Stimulated activated CD4-positive, alpha-beta T cell treated with anti-CD3 and anti-CD28 coated beads, Interleukin-1b, Interleukin-23, amount 100 ng/mL, for 1 hour (primary cell): ENCODE measurements at regions not wholly inside any gene's neighbourhood (a gene's known extent, or its start where the extent isn't known, plus 50 kb on each side); places are given as distances from the start of the nearest gene placed in this dataset.
"Not testable (repeated sequence)": the region's sequence is repeated elsewhere in the genome, so short reads cannot be mapped to it uniquely, and the experiment has no call there.

Source experiments
- DNase-seq, 2 donors: peaks; one replicate each; pipeline ENCODE4 v3.0.0-alpha.2; 2020; ENCODE audit warnings: low read depth in 2 of 2

DNA sequence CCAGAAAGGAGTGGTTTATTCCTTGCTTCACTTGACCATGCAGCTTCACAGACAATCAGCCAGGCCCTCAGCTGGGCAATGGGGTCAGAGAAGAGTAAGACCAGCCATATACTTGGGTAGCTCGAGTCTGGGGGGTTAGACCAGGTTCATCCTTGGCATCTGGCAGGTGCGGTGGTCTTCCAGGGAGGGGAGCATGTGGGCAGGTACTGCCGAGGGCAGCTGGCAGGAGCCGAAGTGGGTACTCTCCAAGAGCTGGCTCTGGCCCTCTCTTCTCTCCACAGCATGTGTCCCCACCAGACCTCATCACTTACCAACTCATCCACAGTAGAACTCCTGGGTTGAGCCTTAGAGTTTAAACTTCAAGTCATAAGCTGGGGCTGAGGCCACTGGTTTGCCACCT is 156.8 kb downstream of the FOXD2 start:
- DNase-seq, result no peak

- no peak for DNase-seq
Measured at GRCh38 chr1:47596328-47596727, 158.5 kb downstream of the FOXD2 start.

GRCh38 chr1:47598357-47598756 is 160.5 kb downstream of the FOXD2 start:
- DNase-seq, result no peak

DNA sequence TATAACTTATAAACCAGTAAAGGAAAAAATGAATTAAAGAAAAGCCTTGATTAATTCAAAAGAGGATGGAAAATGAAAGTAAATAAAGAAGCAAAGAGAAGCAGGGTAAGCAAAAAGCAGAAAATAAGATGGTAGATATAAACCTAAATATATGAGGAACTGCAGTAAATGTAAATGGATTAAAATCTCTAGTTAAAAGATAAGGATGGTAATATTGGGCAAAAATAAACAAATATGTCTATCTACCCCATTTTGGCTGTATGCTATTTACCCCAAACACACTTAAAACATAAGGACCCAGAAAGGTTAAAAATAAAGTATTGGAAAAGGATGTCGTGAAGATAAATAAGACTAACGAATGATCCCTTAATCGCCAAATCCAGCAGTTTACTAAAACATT is 161.9 kb downstream of the FOXD2 start:
- DNase-seq, result no peak

GRCh38 chr1:47602491-47602890 is 164.6 kb downstream of the FOXD2 start:
- not testable (repeated sequence) for DNase-seq

DNA sequence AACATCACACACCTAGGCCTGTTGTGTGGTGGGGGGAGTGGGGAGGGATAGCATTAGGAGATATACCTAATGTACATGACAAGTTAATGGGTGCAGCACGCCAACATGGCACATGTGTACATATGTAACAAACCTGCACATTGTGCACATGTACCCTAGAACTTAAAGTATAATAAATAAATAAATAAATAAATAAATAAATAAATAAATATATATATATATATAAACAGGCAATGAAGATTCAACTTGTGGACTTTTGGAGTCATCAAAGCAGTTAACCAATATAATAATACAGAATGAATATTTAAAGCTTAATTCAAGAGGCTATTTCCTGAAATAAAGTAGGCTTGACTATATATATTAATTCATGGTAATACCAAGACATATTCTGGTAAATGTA is 167.0 kb downstream of the FOXD2 start:
- DNase-seq, result not testable (repeated sequence)

DNA sequence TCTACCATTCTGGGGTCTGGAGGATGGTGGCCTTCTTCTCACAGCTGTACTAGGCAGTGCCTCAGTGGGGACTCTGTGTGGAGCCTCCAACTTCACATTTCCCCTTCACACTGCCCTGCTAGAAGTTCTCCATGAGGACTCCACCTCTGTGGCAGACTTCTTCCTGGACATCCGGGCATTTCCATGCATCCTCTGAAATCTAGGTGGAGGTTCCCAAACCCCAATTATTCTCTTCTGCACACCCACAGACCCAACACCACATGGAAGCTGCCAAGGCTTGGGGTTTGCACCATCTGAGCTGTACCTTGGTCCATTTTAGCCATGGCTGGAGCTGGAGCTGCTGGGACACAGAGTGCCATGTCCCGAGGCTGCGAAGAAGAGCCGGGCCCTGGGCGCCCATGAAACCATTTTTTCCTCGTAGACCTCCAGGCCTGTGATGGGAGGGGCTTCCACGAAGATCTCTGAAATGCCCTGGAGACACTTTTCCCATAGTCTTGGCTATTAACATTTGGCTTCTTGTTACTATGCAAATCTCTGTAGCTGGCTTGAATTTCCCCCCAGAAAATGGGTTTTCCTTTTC is 170.5 kb downstream of the FOXD2 start:
- no peak for DNase-seq

DNA sequence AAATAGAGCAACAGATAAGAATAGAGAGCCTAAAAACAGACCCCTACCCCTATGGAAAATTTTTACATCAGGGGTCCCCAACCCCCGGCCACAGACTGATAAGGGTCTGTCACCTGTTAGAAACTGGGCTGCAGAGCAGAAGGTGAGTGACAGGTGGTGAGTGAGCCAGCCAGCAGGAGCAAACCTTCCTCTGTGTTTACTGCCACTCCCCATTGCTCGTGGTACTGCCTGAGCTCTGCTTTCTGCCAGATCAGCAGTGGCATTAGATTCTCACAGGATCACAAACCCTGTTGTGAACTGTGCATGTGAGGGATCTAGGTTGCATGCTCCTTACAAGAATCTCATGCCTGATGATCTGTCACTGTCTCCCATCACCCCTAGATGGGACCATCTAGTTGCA is 174.1 kb downstream of the FOXD2 start:
- no peak for DNase-seq

DNA sequence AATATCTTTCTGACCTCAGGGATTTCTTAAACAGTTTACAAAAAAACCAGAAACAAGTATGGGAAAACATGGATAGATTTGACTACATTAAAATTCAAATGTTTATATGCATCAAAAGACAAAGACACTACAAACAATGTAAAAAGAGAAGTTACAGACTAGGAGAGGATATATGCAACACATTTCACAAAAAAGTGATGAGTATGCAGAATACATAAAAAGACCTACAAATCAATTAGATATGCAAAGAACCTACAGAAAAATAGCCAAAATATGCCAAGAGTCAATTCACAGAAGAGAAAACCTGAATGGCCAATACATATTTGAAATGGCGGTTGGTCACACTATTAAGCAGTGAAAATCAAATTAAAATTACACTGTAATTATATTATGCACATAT is 175.0 kb downstream of the FOXD2 start:
- no peak for DNase-seq

- no peak for DNase-seq
Measured at GRCh38 chr1:47616036-47616435, 178.2 kb downstream of the FOXD2 start.

DNA sequence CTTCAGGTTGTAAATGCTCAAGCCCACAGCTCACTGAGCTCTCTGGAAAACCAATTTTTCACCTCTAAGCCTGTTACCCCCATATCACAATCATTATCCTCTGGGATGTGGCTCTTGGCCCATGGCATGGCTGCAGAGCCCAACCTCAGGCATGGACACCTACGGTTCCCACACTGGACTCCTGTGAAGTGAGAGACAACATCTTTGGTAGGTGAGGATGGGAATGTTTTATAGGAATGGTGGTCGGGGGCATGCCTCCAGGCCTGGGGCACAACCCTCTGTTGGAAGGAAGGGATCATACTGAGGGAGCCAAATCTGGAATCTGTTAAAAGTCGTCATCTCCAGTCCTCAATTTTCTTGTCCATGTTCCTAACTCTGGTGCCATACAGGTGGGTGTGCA is 179.1 kb downstream of the FOXD2 start:
- no peak for DNase-seq

DNA sequence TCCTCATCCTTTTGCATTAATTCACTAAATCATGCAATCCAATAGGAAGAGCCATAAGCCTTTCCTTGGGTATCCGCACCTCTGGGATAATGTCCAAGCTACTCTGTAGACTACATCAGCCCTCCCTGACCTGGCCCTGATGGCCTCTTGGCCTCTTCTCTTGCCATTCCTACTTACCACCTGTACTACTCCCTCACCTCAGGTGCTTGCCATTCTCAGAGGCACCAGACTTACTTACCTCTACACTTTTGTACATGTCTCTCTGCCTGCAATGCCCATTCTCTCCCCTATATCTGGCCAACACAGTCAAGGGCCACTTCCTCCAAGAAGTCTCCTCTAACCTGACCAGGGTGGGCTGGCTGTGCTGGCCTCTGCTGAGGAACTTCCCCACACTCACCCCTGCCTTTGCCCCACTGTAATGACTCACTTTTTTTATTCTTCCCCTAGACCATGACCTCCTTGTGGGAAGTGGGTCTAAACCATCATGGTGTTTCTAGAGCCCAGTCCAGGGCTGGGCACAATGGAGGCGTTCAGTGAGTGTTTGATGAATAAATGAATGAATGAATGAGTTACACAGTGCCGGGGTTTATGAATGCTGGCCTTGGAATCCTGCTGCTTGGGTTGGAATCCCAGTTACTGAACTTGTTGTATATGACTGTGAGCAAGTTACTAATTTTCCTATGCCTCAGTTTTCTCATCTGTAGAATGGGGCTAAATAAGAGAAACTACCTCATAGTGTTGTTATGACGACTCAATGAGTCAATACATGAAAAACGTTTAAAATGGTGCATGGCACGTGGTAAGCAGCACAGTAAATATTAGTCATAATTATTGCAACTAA is 179.8 kb downstream of the FOXD2 start:
- no peak for DNase-seq

DNA sequence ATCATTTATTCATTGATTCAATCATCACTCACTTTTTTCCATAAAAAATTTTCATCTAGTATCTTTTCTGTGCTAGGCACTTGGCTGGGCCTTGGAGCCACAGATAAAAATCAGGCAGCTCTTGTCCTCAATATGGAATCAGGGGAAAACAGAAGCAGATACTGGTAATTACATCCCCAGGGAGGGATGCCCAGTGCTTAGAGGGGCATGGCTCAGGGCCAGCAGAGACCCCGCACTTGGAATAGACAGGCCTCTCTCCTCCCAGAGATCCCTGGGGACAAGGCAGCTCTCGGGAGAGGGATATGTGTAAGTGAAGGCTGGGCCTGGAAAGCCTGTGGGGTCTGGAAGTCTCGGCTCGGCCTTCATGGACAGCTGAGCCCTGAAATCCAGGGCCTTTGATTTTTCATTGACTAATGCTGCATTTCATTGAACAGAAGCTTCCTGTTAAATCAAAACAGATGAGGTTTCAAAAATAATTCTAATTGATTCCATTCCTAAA is 180.4 kb downstream of the FOXD2 start:
- no peak for DNase-seq

- DNase-seq, result no peak
Measured at GRCh38 chr1:47618830-47619229, 181.0 kb downstream of the FOXD2 start.

DNA sequence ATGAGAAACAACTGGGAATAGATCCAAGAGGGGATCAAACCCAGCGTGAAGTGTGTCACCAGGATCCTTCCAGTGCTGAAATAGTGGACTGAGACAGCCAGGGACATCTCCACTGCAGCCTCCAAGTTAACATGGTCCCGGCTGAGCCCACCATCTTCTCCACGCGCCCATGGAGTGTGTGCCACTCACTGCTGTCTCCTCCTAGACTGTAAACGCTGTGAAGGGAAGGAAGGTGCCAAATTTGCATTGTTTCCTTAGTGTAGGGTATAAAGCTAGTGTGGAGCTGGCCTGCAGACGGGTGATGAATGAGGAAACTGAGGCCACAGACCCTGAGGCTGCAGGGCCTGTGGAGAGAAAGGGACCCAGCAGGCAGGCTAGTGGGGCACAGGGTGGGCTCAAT is 183.6 kb downstream of the FOXD2 start:
- DNase-seq, result no peak

DNA sequence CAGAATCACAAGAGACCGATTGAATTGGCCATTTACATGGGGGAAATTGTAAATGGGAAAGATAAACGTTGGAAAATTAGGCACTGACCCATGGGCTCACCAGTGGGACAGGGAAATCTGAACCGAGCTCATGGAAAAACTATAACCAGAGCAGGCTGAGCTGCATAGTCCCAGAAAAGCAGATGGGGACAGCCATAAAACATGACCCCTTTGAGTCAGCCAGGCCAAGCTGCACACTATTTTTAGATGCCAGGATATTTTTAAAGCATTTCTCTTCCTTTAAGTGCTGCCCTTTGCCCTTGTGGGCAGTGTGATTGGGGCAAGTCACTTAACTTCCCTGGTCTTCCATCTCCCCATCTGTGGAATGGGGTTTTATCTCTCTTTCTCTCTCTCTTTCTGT is 184.1 kb downstream of the FOXD2 start:
- DNase-seq, result no peak

GRCh38 chr1:47622776-47623556 is 185.1 kb downstream of the FOXD2 start:
- DNase-seq, result no peak

GRCh38 chr1:47623557-47623940 is 185.7 kb downstream of the FOXD2 start:
- no peak for DNase-seq

DNA sequence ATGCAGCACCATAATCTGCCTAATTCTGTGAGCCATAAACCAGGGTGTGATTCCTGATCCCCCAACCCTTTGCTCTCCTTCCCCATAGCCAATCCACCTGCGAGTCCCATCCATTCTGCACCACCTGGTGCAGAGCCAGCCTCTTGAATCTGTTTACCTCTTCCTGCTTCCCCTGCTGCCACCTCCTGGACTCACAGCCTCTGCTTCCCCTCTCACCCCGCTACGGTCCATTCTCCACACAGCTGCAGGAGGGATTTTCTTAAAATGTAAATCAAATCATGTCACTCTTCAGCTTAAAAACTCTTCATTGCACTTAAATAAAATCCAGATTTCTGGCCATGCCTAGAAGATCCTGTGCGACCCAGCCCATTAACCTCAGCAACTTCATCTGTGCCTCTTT is 186.7 kb downstream of the FOXD2 start:
- DNase-seq, result no peak

DNA sequence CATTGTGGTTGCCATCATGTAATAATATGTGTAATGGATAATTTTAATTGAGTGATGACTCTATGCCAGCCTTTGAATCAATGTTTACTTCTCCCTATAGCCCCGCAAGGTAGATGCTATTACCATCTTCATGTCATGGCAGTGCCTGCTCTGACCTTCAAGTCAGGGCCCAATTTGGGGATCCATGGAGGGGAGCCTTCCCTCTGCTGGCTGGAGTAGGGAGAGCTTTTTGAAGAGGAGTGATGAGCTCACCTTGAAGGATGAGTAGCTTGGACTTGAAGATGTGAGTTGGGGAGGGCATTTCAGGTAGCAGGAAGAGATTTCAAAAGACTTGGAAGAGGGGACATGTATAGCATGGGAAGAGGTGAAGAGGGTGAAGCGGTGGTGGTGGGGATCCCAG is 189.2 kb downstream of the FOXD2 start:
- no peak for DNase-seq

DNA sequence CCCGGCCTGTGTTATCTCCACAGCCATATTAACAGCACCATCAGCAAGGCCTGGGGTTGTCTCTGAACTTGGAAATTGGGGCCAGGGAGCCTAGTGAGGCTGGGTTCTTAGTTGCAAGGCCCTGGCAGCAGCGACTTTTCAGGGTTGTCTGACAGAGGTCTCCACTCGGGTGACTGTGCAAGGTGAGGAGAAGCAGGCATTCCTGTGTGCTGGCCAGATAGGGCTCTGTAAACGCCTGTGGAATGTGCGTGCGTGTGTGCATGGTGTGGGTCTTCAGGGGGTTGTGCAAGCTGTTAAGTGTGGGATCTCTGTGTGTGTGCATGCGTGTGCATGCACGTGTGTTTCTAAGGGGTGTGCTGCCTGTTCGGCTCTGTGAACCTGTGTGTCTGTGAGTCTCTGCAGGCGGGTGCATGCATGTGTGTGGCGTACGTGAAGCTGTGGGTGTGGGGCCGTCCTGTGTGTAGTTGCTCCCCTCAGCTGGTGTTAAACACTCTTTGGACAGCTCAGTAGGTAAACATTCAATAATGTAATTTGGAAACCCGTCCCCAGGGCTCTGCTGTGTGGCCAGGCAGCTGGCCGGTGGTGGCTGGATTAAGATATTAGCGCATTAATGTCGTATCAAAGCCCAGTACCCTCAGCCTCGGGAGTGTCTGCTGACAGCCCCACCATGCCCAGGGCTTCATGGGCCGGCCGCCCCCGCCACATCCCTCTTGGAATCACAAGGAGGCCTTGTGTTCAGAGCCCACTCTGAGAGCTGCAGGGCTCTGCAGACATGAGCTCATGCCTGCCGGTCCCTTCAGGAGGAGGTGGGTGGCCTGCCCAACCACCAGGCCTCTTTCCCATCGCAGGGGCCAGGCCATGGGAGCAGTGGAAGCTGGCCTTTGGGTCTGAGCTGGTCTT is 189.9 kb downstream of the FOXD2 start:
- DNase-seq, result no peak

- DNase-seq, result no peak
Measured at GRCh38 chr1:47629201-47629600, 191.4 kb downstream of the FOXD2 start.
